Spleen (tissue), 7 donors: ENCODE measurements at regions not wholly inside any gene's neighbourhood (a gene's known extent, or its start where the extent isn't known, plus 50 kb on each side); places are given as distances from the start of the nearest gene placed in this dataset.

ENCODE experiments used
- CTCF ChIP-seq, 11 experiments: fragments of 200-600 bp in 7 of 11; fragments of 450-650 bp in 4 of 11; sonication (generic) in 4 of 11; IDR thresholded peaks in 8 of 11; conservative IDR thresholded peaks in 3 of 11; 1 replicate in 7 of 11; 2 replicates in 4 of 11; pipeline versions ENCODE4 v1.4.0 to v1.8.0; 2016 to 2021; ENCODE audit warnings: antibody characterized with exemption in 11 of 11, inconsistent platforms in 4 of 11, mild to moderate bottlenecking in 1 of 11
- POLR2A ChIP-seq, 3 donors: fragments of 450-650 bp; IDR thresholded peaks; one replicate each; pipeline ENCODE4 v1.5.1; 2017; ENCODE audit warnings: antibody characterized with exemption in 3 of 3, mild to moderate bottlenecking in 1 of 3
- POLR2AphosphoS5 ChIP-seq, 3 donors: sonication (generic); formaldehyde crosslinking; IDR thresholded peaks; one replicate each; pipeline ENCODE4 v1.5.1; 2017; ENCODE audit warnings: antibody characterized with exemption in 3 of 3
- donor health status: DM: no; HTN: no; CAD: no; lungs with moderate emphysema.
- donor health status: DM: no; HTN: no; CAD: no.
- donor health status: DM: no; HTN: no; CAD: no.

GRCh38 chr10:23869996-23870395 is 338.9 kb upstream of the KIAA1217 start:
- TF ChIP-seq POLR2AphosphoS5 (IDR thresholded peaks at IDR 0.05) (no peak), CTCF (IDR thresholded peaks at IDR 0.05 in 8 of 11, conservative IDR thresholded peaks at IDR 0.05 in 3 of 11) (no peak), POLR2A (IDR thresholded peaks at IDR 0.05) (no peak)
